Smooth muscle cell (in vitro differentiated cells): ENCODE measurements at regions not wholly inside any gene's neighbourhood (a gene's known extent, or its start where the extent isn't known, plus 50 kb on each side); places are given as distances from the start of the nearest gene placed in this dataset.

Experiments used
- DNase-seq: peaks from one replicate; lab custom pipeline; 2025; ENCODE audit not compliant: unreplicated experiment; lab: John Stamatoyannopoulos, UW
- H2AFZ ChIP-seq: fragments of 200-600 bp; sonication (generic); 2 replicates; pipeline ENCODE4 v1.6.0; 2016; ENCODE audit warnings: antibody characterized with exemption, low read depth, mild to moderate bottlenecking
- H3F3A ChIP-seq: fragments of 200-600 bp; sonication (generic); 2 replicates; pipeline ENCODE4 v1.6.0; 2017; ENCODE audit warnings: antibody characterized with exemption, low read depth
- H3K27ac ChIP-seq: fragments of 200-600 bp; sonication (generic); 2 replicates; pipeline ENCODE4 v1.5.1; 2016; ENCODE audit warnings: low read depth, mild to moderate bottlenecking
- H3K27me3 ChIP-seq: fragments of 200-600 bp; sonication (generic); 2 replicates; pipeline ENCODE4 v1.6.1; 2016; ENCODE audit warnings: low read depth, mild to moderate bottlenecking
- H3K36me3 ChIP-seq: fragments of 200-600 bp; sonication (generic); 2 replicates; pipeline ENCODE4 v1.5.1; 2016; ENCODE audit warnings: low read depth
- H3K4me1 ChIP-seq: fragments of 200-600 bp; sonication (generic); 2 replicates; pipeline ENCODE4 v1.5.1; 2016; ENCODE audit warnings: low read depth
- H3K4me2 ChIP-seq: fragments of 200-600 bp; sonication (generic); 2 replicates; pipeline ENCODE4 v1.6.0; 2016; ENCODE audit warnings: mild to moderate bottlenecking
- H3K4me3 ChIP-seq: fragments of 200-600 bp; sonication (generic); 2 replicates; pipeline ENCODE4 v1.5.1; 2016; ENCODE audit warnings: mild to moderate bottlenecking
- H3K79me2 ChIP-seq: fragments of 200-600 bp; sonication (generic); 2 replicates; pipeline ENCODE4 v1.6.0; 2016; ENCODE audit warnings: low read depth, mild to moderate bottlenecking
- H3K9ac ChIP-seq: fragments of 200-600 bp; sonication (generic); 2 replicates; pipeline ENCODE4 v1.6.0; 2016; ENCODE audit warnings: low read depth
- H3K9me3 ChIP-seq: fragments of 200-600 bp; sonication (generic); replicated peaks from 2 replicates; pipeline ENCODE4 v1.5.1; 2016; ENCODE audit warnings: low read depth
- H4K20me1 ChIP-seq: fragments of 200-600 bp; sonication (generic); 2 replicates; pipeline ENCODE4 v1.6.0; 2016; ENCODE audit warnings: low read depth
- WGBS: methylation state at CpG from one replicate; pipeline ENCODE4 v1.1.7; 2016; ENCODE audit warnings: low lambda C conversion rate; 5-methylcytosine and 5-hydroxymethylcytosine counted together
- TF ChIP-seq, protein P1 (sequence below): fragments of 200-600 bp; sonication (generic); IDR thresholded peaks from 2 replicates; pipeline ENCODE4 v1.5.1; 2017; ENCODE audit warnings: borderline replicate concordance, mild to moderate bottlenecking, antibody characterized with exemption; ENCODE audit not compliant: insufficient read depth, poor library complexity, severe bottlenecking

DNA sequence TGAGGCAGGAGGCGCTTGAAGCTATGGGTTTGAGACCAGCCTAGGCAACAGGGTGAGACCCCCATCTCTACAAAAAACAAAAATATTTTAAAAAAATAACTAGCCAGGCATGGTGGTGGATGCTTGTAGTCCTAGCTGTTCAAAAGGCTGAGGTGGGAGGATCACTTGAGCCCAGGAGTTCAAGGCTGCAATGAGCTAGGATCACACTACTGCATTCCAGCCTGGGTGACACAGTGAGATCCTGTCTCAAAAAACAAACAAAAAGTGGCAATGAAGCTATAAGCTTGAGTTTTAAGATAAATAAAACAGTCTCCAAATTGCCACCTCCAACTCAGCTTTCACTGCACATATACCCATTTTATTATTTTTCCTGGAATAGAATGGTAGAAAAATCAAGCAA is 281.3 kb downstream of the IPMK start:
- Histone ChIP-seq H3K9ac (no peak overlapping the region), H3K36me3 (no peaks in the 10 kb centered on the region)
- TF ChIP-seq, protein P1, sequence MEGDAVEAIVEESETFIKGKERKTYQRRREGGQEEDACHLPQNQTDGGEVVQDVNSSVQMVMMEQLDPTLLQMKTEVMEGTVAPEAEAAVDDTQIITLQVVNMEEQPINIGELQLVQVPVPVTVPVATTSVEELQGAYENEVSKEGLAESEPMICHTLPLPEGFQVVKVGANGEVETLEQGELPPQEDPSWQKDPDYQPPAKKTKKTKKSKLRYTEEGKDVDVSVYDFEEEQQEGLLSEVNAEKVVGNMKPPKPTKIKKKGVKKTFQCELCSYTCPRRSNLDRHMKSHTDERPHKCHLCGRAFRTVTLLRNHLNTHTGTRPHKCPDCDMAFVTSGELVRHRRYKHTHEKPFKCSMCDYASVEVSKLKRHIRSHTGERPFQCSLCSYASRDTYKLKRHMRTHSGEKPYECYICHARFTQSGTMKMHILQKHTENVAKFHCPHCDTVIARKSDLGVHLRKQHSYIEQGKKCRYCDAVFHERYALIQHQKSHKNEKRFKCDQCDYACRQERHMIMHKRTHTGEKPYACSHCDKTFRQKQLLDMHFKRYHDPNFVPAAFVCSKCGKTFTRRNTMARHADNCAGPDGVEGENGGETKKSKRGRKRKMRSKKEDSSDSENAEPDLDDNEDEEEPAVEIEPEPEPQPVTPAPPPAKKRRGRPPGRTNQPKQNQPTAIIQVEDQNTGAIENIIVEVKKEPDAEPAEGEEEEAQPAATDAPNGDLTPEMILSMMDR = no peak

DNA sequence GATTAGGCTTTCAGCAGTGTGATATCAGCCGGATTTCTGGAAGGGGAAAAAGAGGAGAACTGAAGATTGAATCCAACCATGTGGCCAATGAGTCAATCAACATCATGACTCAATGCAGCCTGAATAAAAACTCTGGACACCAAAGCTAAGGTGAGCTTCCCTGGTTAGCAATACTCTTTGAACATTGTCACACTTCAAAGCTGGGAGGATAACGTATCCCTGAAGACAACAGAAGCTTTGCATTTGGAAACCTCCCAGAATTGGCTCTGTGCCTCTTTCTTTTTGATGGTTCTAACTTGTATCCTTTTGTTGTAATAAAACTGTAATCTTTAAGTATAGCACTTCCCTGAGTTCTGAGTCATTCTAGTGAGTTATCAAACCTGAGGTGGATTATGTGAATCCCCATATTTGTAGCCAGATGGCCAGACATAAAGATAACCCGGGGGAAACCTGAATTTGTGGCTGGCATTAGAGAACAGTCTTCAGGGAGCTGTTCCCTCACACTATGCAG is 284.4 kb downstream of the IPMK start:
- Histone ChIP-seq H2AFZ (no peak overlapping the region), H3K4me2 (no peak overlapping the region), H3F3A (no peaks in the 10 kb centered on the region), H3K4me3 (no peak overlapping the region), H3K9ac (no peak overlapping the region), H3K36me3 (no peaks in the 10 kb centered on the region), H4K20me1 (no peaks in the 10 kb centered on the region), H3K79me2 (no peaks in the 10 kb centered on the region), H3K4me1 (no peaks in the 10 kb centered on the region), H3K9me3 (no peaks in the 10 kb centered on the region), H3K27me3 (no peaks in the 10 kb centered on the region), H3K27ac (peak overlapping the region; percentile 27)
- no peak for DNase-seq
- 20% methylated on average over 3 of the region's 3 CpGs for WGBS
- TF ChIP-seq, protein P1 = no peak

More for the DNA sequence above, 281.3 kb downstream of the IPMK start:
- H3K4me3 ChIP-seq = no peak overlapping the region
- H3F3A ChIP-seq = no peaks in the 10 kb centered on the region
- H4K20me1 ChIP-seq = no peaks in the 10 kb centered on the region
- no peak overlapping the region for H3K4me2 ChIP-seq
- no peaks in the 10 kb centered on the region for H3K79me2 ChIP-seq
- no peaks in the 10 kb centered on the region for H3K4me1 ChIP-seq
- DNase-seq = no peak
- no peaks in the 10 kb centered on the region for H3K9me3 ChIP-seq
- H3K27ac ChIP-seq = no peak overlapping the region
- WGBS = 96% methylated on average over 1 of the region's 1 CpG
- H2AFZ ChIP-seq = no peak overlapping the region
- no peaks in the 10 kb centered on the region for H3K27me3 ChIP-seq

DNA sequence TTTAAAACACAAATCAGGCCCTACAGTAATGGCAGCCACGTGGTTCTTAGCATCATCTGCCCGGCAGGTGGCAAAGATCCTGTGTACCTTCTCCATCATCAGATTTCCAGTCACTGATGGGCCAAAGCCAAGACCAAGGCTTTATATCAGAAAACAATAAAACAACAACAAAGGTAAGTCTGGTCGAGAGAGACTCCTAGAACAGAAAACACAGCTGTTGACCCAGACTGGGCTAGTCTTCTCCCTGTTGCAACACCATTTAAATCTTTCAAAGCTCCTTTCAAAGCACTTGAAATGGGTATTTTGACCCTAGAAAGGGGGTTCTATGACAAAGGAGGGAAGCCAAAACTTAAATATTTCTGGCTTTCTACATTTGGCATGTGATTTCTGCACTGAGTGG is 285.6 kb downstream of the IPMK start:
- no peaks in the 10 kb centered on the region for H3K79me2 ChIP-seq
- no peaks in the 10 kb centered on the region for H3K9me3 ChIP-seq
- H3K36me3 ChIP-seq = no peaks in the 10 kb centered on the region
- TF ChIP-seq, protein P1 = no peak
- H3K9ac ChIP-seq = no peak overlapping the region
- WGBS = 75% methylated on average over 3 of the region's 3 CpGs
- no peaks in the 10 kb centered on the region for H3K4me1 ChIP-seq
- H3F3A ChIP-seq = no peaks in the 10 kb centered on the region
- H3K4me3 ChIP-seq = no peak overlapping the region
- no peak for DNase-seq
- no peaks in the 10 kb centered on the region for H4K20me1 ChIP-seq
- no peaks in the 10 kb centered on the region for H3K27me3 ChIP-seq
- H2AFZ ChIP-seq = no peak overlapping the region
- H3K4me2 ChIP-seq = no peak overlapping the region
- H3K27ac ChIP-seq = no peak overlapping the region

DNA sequence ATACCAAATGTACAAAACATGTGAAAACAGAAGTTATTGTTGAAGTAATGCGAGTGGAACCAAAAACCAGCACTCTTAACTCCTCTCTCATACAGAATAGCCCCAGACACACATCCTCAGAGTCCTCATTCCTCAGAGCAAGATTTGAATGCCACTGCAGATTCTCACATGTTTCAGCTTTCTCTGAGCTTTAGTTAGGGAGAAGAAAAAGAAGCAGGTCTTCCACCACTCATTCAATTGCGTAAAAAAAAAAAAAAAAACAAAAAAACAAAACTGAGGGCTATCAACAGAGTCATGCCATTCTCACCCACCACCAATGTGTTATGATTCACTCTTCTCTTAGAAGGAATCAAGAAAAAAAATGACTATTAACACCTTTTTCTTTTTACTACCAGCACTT is 287.7 kb downstream of the IPMK start:
- Histone ChIP-seq H3K79me2 (no peaks in the 10 kb centered on the region), H3K4me3 (no peak overlapping the region), H3K4me2 (no peak overlapping the region), H3K9ac (no peak overlapping the region), H2AFZ (no peak overlapping the region), H3F3A (no peaks in the 10 kb centered on the region), H3K36me3 (no peaks in the 10 kb centered on the region), H3K27ac (peak overlapping the region; percentile 73), H3K4me1 (no peaks in the 10 kb centered on the region), H3K9me3 (no peaks in the 10 kb centered on the region), H3K27me3 (no peaks in the 10 kb centered on the region), H4K20me1 (no peaks in the 10 kb centered on the region)
- TF ChIP-seq, protein P1 = no peak
- WGBS = 78% methylated on average over 2 of the region's 2 CpGs
- DNase-seq = no peak
